ENCODE measurements at regions not wholly inside any gene's neighbourhood (a gene's known extent, or its start where the extent isn't known, plus 50 kb on each side); places are given as distances from the start of the nearest gene placed in this dataset.

GRCh38 chr11:134466156-134466555 lies 54.1 kb upstream of the B3GAT1 start:
- Histone ChIP-seq H3K27ac (no peak overlapping the region), H3K9me3 (no peaks in the 10 kb centered on the region), H3K4me3 (no peak overlapping the region), H3K4me1 (peaks cover 13% of the 10 kb centered on the region), H3K36me3 (replicated peaks in 1 of 2; ENCODE audit: insufficient read depth in 1 of 2, low read depth in 2 of 2) (no peaks in the 10 kb centered on the region), H3K27me3 (no peaks in the 10 kb centered on the region)
- no peak for DNase-seq
- TF ChIP-seq CTCF (IDR thresholded peaks at IDR 0.05) (no peak), POLR2A (IDR thresholded peaks at IDR 0.05) (no peak)
- 15 to 78% methylated on average over 1 to 15 of the region's 15 CpGs for WGBS, 2 donors
- ATAC-seq = no peak
- intact Hi-C loops (cut with DNase I) = no loop called here

- Histone ChIP-seq H3K27ac (no peak overlapping the region), H3K4me1 (peaks cover 13% of the 10 kb centered on the region), H3K4me3 (no peak overlapping the region), H3K27me3 (no peaks in the 10 kb centered on the region), H3K9me3 (no peaks in the 10 kb centered on the region), H3K36me3 (replicated peaks in 1 of 2; ENCODE audit: insufficient read depth in 1 of 2, low read depth in 2 of 2) (no peaks in the 10 kb centered on the region)
- intact Hi-C loops (cut with DNase I) = no loop called here
- TF ChIP-seq CTCF (IDR thresholded peaks at IDR 0.05) (no peak), POLR2A (IDR thresholded peaks at IDR 0.05) (no peak)
- WGBS, 2 donors = 70 to 83% methylated on average over 13 of the region's 13 CpGs
- ATAC-seq (no peak), DNase-seq (no peak)
Measured at GRCh38 chr11:134464981-134465730, 53.1 kb upstream of the B3GAT1 start.

- Histone ChIP-seq H3K4me3 (no peak overlapping the region), H3K27me3 (no peaks in the 10 kb centered on the region), H3K9me3 (no peaks in the 10 kb centered on the region), H3K36me3 (replicated peaks in 1 of 2; ENCODE audit: insufficient read depth in 1 of 2, low read depth in 2 of 2) (no peaks in the 10 kb centered on the region), H3K4me1 (peaks cover 13% of the 10 kb centered on the region), H3K27ac (no peak overlapping the region)
- ATAC-seq (no peak), DNase-seq (no peak)
- 37 to 58% methylated on average over 6 of the region's 6 CpGs for WGBS, 2 donors
- no peak for TF ChIP-seq POLR2A (IDR thresholded peaks at IDR 0.05)
- no peak for TF ChIP-seq CTCF (IDR thresholded peaks at IDR 0.05)
- intact Hi-C loops (cut with DNase I) = no loop called here
Measured at GRCh38 chr11:134464196-134464595, 52.2 kb upstream of the B3GAT1 start.

GRCh38 chr11:134463716-134464115 lies 51.7 kb upstream of the B3GAT1 start:
- TF ChIP-seq CTCF (IDR thresholded peaks at IDR 0.05) (no peak), POLR2A (IDR thresholded peaks at IDR 0.05) (no peak)
- H3K27me3 ChIP-seq = no peaks in the 10 kb centered on the region
- peaks cover 13% of the 10 kb centered on the region for H3K4me1 ChIP-seq
- H3K9me3 ChIP-seq = no peaks in the 10 kb centered on the region
- no peak overlapping the region for H3K4me3 ChIP-seq
- DNase-seq (no peak), ATAC-seq (no peak)
- H3K27ac ChIP-seq = no peak overlapping the region
- intact Hi-C loops (cut with DNase I) = no loop called here
- H3K36me3 ChIP-seq (replicated peaks in 1 of 2; ENCODE audit: insufficient read depth in 1 of 2, low read depth in 2 of 2) = no peaks in the 10 kb centered on the region
- WGBS, 2 donors = 65 to 77% methylated on average over 5 of the region's 5 CpGs

Data from body of pancreas (tissue), 4 donors.